Type B pancreatic cell (in vitro differentiated cells): ENCODE measurements at regions not wholly inside any gene's neighbourhood (a gene's known extent, or its start where the extent isn't known, plus 50 kb on each side); places are given as distances from the start of the nearest gene placed in this dataset.

Experiments used
- DNase-seq: peaks from one replicate; pipeline ENCODE4 v3.0.0; 2021; ENCODE audit warnings: mixed read lengths; ENCODE audit not compliant: unreplicated experiment; ENCODE audit errors: extremely low spot score
- H3K27ac Mint-ChIP-seq: 2 replicates; pipeline ENCODE4 v1.8.0; 2021; ENCODE audit warnings: mild to moderate bottlenecking, mixed read lengths
- H3K27me3 Mint-ChIP-seq: 2 replicates; pipeline ENCODE4 v1.8.0; 2021; ENCODE audit warnings: mixed read lengths
- H3K36me3 Mint-ChIP-seq: 2 replicates; pipeline ENCODE4 v1.8.0; 2021; ENCODE audit warnings: mixed read lengths
- H3K4me1 Mint-ChIP-seq: one replicate; pipeline ENCODE4 v1.8.0; 2021; ENCODE audit warnings: mixed read lengths; ENCODE audit not compliant: unreplicated experiment
- H3K4me3 Mint-ChIP-seq: 2 replicates; pipeline ENCODE4 v1.8.0; 2021; ENCODE audit warnings: mild to moderate bottlenecking, mixed read lengths
- H3K9me3 Mint-ChIP-seq: 2 replicates; pipeline ENCODE4 v1.8.0; 2021; ENCODE audit warnings: mixed read lengths
- TF ChIP-seq, protein P1 (sequence below): fragments of 200-600 bp; sonication (generic); conservative IDR thresholded peaks from 2 replicates; pipeline ENCODE4 v1.5.0; 2021; ENCODE audit warnings: antibody characterized with exemption, mild to moderate bottlenecking

DNA sequence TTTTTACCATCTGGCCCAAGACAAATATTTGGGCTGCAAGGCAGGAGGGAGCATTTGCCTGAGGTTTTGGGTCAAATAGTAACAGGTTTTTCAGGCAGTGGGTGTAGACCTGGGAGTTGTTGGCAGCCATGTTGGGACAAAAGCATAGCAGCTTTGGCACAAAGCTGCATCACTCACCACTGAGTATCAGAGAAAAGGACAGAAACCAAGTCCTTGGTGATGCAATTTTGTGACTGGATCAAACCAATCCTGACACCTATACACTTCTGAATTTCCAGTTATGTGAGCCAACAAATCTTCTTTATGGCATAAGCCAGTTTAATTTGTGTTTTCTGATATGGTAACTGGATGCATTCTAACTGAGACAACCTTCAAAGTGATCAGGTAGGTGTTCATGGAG, 144.8 kb upstream of the KRR1 start:
- peaks cover 17% of the 10 kb centered on the region for H3K4me1 Mint-ChIP-seq
- peaks cover 6% of the 10 kb centered on the region for H3K9me3 Mint-ChIP-seq
- no peak for DNase-seq
- no peak overlapping the region for H3K4me3 Mint-ChIP-seq
- peaks cover 4% of the 10 kb centered on the region for H3K36me3 Mint-ChIP-seq
- no peaks in the 10 kb centered on the region for H3K27me3 Mint-ChIP-seq
- TF ChIP-seq, protein P1, sequence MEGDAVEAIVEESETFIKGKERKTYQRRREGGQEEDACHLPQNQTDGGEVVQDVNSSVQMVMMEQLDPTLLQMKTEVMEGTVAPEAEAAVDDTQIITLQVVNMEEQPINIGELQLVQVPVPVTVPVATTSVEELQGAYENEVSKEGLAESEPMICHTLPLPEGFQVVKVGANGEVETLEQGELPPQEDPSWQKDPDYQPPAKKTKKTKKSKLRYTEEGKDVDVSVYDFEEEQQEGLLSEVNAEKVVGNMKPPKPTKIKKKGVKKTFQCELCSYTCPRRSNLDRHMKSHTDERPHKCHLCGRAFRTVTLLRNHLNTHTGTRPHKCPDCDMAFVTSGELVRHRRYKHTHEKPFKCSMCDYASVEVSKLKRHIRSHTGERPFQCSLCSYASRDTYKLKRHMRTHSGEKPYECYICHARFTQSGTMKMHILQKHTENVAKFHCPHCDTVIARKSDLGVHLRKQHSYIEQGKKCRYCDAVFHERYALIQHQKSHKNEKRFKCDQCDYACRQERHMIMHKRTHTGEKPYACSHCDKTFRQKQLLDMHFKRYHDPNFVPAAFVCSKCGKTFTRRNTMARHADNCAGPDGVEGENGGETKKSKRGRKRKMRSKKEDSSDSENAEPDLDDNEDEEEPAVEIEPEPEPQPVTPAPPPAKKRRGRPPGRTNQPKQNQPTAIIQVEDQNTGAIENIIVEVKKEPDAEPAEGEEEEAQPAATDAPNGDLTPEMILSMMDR: no peak
- H3K27ac Mint-ChIP-seq: no peak overlapping the region

DNA sequence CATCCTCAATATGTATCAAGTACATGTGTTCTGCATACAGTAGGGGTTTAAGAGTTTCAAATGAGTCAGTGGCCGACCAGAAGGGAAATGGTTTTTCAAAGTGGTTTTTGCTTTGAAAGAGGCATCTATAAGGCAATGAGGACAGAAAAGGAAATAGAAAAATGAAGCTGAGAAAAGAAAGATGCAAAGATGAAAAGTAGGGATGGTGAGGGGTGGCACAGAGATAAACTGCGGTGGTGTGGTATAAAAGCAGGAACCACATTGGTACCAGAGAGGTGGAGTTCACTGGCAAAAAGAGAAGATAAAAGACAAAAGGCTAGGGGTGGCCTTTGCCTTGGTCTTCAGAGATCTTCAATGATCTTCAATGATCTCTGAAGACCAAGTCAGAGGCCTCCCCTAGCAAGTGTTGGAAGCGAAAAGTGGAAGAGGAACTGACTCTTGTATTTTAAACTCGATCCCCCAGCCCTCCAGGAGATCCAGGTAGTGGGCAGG, 144.0 kb upstream of the KRR1 start:
- peaks cover 4% of the 10 kb centered on the region for H3K36me3 Mint-ChIP-seq
- peaks cover 6% of the 10 kb centered on the region for H3K9me3 Mint-ChIP-seq
- H3K4me3 Mint-ChIP-seq: no peak overlapping the region
- H3K4me1 Mint-ChIP-seq: peaks cover 23% of the 10 kb centered on the region
- no peaks in the 10 kb centered on the region for H3K27me3 Mint-ChIP-seq
- DNase-seq: no peak
- H3K27ac Mint-ChIP-seq: no peak overlapping the region
- TF ChIP-seq, protein P1: no peak

DNA sequence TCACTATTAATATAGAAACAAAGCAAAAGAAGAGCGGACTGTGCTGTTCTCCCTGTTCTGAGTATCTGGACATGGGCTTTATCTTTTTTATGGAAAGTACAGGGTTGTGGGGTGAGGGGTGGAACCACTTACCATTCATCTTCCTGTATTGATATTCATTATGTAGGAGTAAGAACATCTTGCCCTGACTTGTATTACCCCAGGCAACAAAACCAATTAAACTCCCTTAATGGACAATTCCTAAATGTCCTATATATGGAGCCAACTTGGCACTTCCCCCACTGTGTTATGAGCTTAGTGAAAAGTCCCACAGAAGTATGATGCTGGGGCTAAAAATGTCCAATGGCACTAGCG, 139.9 kb upstream of the KRR1 start:
- no peak overlapping the region for H3K4me3 Mint-ChIP-seq
- TF ChIP-seq, protein P1: no peak
- no peak for DNase-seq
- no peaks in the 10 kb centered on the region for H3K27me3 Mint-ChIP-seq
- H3K4me1 Mint-ChIP-seq: peaks cover 24% of the 10 kb centered on the region
- peaks cover 4% of the 10 kb centered on the region for H3K36me3 Mint-ChIP-seq
- H3K9me3 Mint-ChIP-seq: peaks cover 10% of the 10 kb centered on the region
- H3K27ac Mint-ChIP-seq: peak overlapping the region; percentile 52

DNA sequence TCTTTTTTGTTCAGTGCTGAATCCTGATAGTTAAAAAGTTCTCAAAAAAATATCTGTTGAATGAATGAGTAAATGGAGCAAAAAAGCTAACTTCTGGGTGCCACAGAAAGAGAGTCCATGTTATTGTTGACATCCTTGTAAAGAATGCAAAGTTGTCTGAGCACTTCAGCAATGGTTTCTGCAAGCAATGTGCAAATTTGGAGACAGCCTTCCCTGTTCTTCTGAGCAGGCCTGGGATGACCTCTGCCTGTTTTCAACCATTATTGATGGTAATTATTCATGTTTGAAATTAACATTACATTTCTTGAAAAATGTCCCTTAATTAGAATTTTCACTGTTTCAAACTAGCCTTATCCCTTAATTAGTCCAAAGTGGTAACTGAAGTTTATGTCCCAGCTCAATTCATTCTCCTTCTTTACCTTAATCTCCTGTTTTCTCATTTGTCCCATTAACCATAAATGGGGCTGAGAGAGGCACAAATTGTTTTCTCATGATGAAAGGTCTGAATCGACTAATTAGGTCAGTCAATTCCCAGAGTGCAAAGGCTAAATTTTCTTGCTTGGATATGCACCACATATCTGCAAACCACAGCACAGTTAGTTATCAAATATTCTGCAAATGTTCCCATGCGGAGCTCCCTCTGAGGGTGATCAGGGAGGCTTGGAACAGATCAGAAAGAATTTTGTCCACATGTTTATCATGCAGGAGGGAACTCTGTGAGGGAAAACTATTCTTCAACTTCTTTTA, 139.4 kb upstream of the KRR1 start:
- Mint-ChIP-seq H3K36me3 (peaks cover 4% of the 10 kb centered on the region), H3K4me3 (no peak overlapping the region), H3K27me3 (no peaks in the 10 kb centered on the region), H3K9me3 (peaks cover 10% of the 10 kb centered on the region), H3K27ac (peak overlapping the region; percentile 52), H3K4me1 (peaks cover 27% of the 10 kb centered on the region)
- no peak for DNase-seq
- TF ChIP-seq, protein P1: no peak

DNA sequence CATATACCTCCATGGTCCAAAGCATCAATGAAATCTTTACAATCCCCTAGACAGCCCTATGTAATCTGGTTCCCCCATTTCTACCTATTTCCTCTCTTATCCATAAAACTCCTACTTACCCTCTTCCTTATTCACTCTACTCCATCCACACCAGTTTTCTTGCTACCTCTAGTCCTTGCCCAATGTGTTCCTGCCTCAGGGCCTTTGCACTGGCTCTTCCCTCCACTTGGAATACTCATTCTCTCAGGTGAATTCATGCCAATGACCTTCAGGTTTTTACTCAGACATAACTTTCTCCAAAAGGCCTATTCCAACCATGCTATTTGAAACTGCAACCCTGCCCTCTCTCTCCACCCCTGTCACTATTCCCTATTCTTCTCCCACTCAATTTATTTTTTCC, 138.7 kb upstream of the KRR1 start:
- TF ChIP-seq, protein P1: no peak
- no peak for DNase-seq
- peaks cover 31% of the 10 kb centered on the region for H3K4me1 Mint-ChIP-seq
- no peak overlapping the region for H3K4me3 Mint-ChIP-seq
- peaks cover 4% of the 10 kb centered on the region for H3K36me3 Mint-ChIP-seq
- no peaks in the 10 kb centered on the region for H3K27me3 Mint-ChIP-seq
- H3K27ac Mint-ChIP-seq: peak overlapping the region; percentile 6
- peaks cover 10% of the 10 kb centered on the region for H3K9me3 Mint-ChIP-seq
